Posterior cingulate gyrus (tissue), 11 donors: ENCODE measurements at regions not wholly inside any gene's neighbourhood (a gene's known extent, or its start where the extent isn't known, plus 50 kb on each side); places are given as distances from the start of the nearest gene placed in this dataset.

Experiments used
- DNase-seq, 10 donors: peaks; one replicate each; pipeline versions ENCODE4 v3.0.0 to v3.0.0-alpha.2; 2020 to 2021; ENCODE audit warnings: mixed read lengths in 3 of 10
- intact Hi-C: fragments of 100-400 bp; cut with DNase I; formaldehyde crosslinking; loops from one replicate; pipeline ENCODE4 v1.15.1; 2023

- intact Hi-C loops: no loop called here
- no peak for DNase-seq
These were observed 512.2 kb upstream of the TNC start for GRCh38 chr9:115629879-115630840.

- no peak for DNase-seq
- intact Hi-C loops: no loop called here
These were observed 514.4 kb upstream of the TNC start for GRCh38 chr9:115632391-115632790.

- DNase-seq: no peak
- intact Hi-C loops: no loop called here
These were observed 515.1 kb upstream of the TNC start for GRCh38 chr9:115633104-115633503.

GRCh38 chr9:115635680-115636383 lies 517.8 kb upstream of the PAPPA start:
- DNase-seq: no peak
- intact Hi-C loops: no loop called here

- intact Hi-C loops: no loop called here
These were observed 517.0 kb upstream of the PAPPA start for GRCh38 chr9:115636596-115636995.

GRCh38 chr9:115637661-115638060 lies 515.9 kb upstream of the PAPPA start:
- DNase-seq: no peak
- intact Hi-C loops: no loop called here

More at GRCh38 chr9:115636596-115636995, 517.0 kb upstream of the PAPPA start:
- no peak for DNase-seq

DNA sequence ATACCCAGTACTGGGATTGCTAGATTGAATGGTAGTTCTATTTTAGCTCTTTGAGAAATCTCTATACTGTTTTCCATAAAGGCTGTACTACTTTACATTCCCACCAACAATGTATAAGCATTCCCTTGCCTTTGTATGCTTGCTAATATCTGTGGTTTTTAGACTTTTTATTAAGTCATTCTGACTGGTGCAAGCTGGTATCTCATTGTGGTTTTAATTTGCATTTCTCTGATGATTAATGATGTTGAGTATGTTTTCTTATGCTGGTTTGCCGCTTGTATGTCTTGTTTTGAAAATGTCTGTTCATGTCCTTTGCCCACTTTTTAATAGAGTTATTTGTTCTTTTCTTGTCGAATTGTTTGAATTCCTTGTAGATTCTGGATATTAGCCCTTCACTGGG lies 512.7 kb upstream of the PAPPA start:
- intact Hi-C loops: no loop called here

DNA sequence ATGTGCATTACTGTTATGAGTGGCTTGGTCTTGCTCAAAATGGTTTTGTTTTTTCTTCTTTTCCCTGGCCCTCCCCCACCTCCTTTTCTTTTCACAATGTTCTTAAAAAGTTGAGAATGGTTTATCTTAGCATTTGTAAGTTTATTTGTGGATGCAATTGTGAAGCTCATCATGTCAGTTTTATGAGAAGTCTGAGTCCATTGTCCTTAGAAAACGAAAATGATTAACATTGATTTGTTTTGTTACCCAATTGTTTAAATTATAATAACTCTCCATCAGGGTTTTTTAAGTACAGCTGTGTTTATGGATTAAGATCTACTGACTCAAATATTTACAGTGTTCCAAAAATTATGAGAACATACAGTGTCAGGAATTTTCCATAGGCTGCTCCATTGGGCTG lies 511.3 kb upstream of the PAPPA start:
- intact Hi-C loops: no loop called here
- no peak for DNase-seq

More for the DNA sequence above, 512.7 kb upstream of the PAPPA start:
- no peak for DNase-seq

DNA sequence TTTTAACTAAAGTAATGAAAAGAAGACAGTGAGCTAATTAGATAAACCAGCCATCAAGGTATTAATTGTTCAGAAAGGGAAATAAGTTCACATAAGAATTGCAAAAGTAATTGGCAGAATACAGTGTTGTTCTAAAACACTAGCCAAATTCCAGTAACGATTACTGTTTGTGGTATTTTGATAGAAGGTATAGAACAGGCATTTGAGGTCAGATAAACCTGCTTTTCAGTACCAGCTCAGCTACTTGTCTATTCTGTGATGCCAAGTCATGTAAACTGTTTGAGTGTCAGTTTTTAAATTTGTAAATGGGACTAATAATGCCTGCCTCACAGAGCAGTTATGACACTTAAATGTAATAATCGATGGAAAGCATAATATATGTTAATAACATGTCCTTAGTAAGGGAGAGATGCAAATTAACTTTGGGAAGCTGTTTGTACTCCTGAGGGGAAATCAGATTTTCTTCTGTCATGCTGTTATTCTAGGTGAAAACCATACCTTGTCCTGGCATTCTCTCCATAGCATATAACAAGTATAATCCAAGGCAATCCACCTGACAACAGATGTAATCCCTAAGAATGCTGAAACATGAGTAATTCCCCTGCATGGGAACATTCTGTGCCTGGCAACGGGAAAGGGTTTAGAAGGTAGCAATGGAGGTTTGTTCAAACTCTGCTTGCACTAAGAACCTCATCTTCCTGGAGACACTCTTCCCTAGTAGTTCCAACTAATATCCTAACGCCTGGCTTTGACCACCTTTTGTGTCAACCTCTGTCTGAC lies 509.5 kb upstream of the PAPPA start:
- DNase-seq: no peak
- intact Hi-C loops: no loop called here

DNA sequence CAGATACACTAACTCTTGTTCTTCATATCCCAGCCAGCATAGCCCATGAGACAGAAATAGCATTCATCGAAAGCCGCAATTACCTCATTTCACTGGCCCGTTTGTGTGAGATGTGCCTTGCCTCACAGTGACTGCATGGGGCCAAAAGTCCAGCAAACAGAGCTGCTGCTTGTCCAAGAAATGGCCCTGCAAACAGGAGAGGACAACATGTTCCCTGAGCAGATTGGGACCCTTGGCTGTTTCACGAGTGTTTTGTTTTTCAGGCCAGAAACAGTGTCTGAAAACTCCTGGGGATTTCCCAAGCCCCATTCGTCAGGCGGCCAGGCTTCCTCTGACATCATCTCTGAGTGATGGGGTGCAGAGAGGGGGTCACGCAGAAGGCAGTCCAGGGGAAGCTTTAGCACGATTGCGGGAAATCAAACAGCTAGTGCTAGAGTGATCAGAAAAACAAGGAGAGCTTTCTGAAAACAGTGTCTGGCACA lies 503.6 kb upstream of the PAPPA start:
- peak in 9 of 10 donors; percentile 10 to 92 (median 61) for DNase-seq
- intact Hi-C loops: no loop called here

DNA sequence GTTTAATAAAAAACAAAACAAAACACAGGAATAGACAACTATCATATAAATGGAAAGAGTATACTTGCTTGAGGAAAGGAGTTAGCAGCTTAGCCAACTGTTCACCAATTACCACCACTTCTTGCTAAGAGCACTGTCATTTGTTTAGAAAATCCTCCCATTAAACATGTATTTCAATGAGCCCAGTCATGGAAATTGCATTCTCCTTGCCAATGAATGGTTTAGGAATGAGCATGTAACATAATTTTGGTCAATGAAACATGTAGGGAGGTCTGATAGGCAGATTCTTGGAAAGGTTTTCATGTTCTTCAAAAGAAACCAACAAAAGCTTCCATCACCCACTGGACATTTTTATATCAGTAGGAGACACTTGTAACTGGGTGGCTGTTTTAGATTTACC lies 502.8 kb upstream of the PAPPA start:
- intact Hi-C loops: no loop called here
- DNase-seq: no peak

- intact Hi-C loops: no loop called here
- DNase-seq: no peak
These were observed 502.1 kb upstream of the PAPPA start for GRCh38 chr9:115651461-115651860.

- intact Hi-C loops: no loop called here
- DNase-seq: no peak
These were observed 500.4 kb upstream of the PAPPA start for GRCh38 chr9:115653171-115653606.

DNA sequence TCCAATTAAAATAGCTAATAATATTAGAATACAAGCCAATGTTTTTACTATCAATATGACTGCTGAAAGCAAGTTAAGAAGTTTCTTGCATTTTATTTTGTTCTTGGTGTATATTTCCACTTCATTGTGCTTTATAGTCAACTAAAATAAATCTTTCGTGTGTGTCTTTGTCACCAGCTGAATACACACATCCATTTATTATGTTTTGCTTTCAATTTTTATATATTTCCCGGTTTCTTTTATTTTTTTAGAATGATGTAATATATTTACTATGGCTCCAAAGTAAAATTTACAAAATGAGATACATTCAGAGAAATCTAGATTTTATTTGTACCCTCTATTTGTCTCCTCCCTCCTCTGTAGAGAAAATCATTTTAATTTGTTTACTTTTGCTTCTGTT lies 495.9 kb upstream of the PAPPA start:
- intact Hi-C loops: no loop called here
- DNase-seq: no peak

DNA sequence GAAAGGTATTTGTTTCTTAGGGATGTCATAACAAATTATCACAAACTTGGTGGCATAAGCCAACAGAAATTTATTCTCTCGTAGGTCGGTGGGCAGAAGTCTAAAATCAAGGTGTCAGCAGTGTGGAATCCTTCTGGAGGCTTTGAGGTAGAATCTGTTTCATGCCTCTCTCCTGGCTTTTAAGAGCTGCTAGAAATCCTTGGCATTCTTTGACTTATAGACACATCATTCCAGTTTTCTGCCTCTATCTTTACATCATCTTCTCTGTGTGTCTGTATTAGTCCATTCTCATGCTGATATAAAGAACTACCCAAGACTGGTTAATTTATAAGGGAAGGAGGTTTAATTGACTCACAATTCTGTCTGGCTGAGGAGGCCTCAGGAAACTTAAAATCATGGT lies 488.1 kb upstream of the PAPPA start:
- no peak for DNase-seq
- intact Hi-C loops: no loop called here

DNA sequence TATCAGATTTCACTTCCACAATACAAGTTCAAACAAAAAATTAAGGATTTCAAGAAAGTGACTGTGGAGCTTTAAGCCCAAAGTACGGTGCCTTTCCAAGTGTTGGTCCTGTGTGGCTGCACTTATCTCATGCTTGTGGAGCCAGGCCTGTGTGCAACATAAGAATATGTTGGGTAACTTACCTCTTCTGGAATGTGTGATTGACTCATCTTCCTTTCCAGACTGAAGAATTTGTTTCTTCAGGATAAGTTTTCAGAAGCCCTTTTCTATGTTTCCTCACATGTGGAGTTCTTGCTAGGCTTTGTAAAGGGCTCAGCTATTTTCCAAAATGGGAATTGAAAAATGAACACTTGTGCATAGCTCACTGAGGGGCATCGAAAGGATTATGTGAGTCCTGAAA lies 485.1 kb upstream of the PAPPA start:
- intact Hi-C loops: no loop called here
- no peak for DNase-seq

GRCh38 chr9:115671236-115671962 lies 482.2 kb upstream of the PAPPA start:
- intact Hi-C loops: no loop called here
- no peak for DNase-seq

DNA sequence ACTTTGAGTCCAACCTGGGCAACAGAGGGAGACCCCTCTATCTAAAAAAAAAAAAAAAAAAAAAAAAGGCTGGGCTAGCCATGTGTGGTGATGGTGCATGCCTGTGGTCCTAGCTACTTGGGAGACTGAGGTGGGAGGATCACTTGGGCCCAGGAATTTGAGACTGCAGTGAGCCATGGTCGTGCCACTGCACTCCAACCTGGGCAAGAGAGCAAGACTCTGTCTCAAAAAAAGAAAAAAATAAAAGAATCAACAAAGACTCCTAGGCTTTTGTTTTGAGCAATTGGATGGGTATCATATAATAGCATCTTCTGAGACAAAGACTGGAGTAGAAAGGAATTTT lies 481.7 kb upstream of the PAPPA start:
- DNase-seq: no peak
- intact Hi-C loops: no loop called here

GRCh38 chr9:115672477-115673316 lies 480.9 kb upstream of the PAPPA start:
- intact Hi-C loops: no loop called here
- no peak for DNase-seq
